RWPE2 (cell line): ENCODE measurements at regions not wholly inside any gene's neighbourhood (a gene's known extent, or its start where the extent isn't known, plus 50 kb on each side); places are given as distances from the start of the nearest gene placed in this dataset.
"Not testable (repeated sequence)": the region's sequence is repeated elsewhere in the genome, so short reads cannot be mapped to it uniquely, and the experiment has no call there.

ENCODE experiments used
- ATAC-seq: fragments of 200-7000 bp; cut with Tn5 transposase; 3 replicates; pipeline ENCODE4 v1.9.1; 2021; ENCODE audit warnings: low read depth
- DNase-seq: peaks from one replicate; pipeline ENCODE4 v3.0.0-alpha.2; 2020; ENCODE audit warnings: low spot score
- H3K27ac ChIP-seq: fragments of 450-650 bp; 2 replicates; pipeline ENCODE4 v1.5.1; 2017; ENCODE audit warnings: mild to moderate bottlenecking; ENCODE audit not compliant: poor library complexity, severe bottlenecking
- H3K27me3 ChIP-seq: fragments of 250-450 bp; sonication (Bioruptor Pico); 2 replicates; pipeline ENCODE4 v1.5.1; 2021; ENCODE audit warnings: mild to moderate bottlenecking, moderate library complexity; ENCODE audit not compliant: insufficient read depth, poor library complexity, severe bottlenecking
- H3K36me3 ChIP-seq: fragments of 250-450 bp; sonication (Bioruptor Pico); 2 replicates; pipeline ENCODE4 v1.5.1; 2020; ENCODE audit warnings: low read depth, mild to moderate bottlenecking, moderate library complexity
- H3K4me1 ChIP-seq: fragments of 250-450 bp; sonication (Bioruptor Pico); 2 replicates; pipeline ENCODE4 v1.5.1; 2021; ENCODE audit warnings: mild to moderate bottlenecking, moderate library complexity; ENCODE audit not compliant: insufficient read depth, poor library complexity, severe bottlenecking
- H3K4me3 ChIP-seq: fragments of 250-450 bp; sonication (Bioruptor Pico); 2 replicates; pipeline ENCODE4 v1.5.1; 2021; ENCODE audit warnings: mild to moderate bottlenecking, moderate library complexity; ENCODE audit not compliant: severe bottlenecking
- H3K9me3 ChIP-seq: fragments of 250-450 bp; sonication (Bioruptor Pico); 2 replicates; pipeline ENCODE4 v1.5.1; 2021; ENCODE audit warnings: mild to moderate bottlenecking, moderate library complexity; ENCODE audit not compliant: severe bottlenecking
- TF ChIP-seq, protein P1 (sequence below): fragments of 450-650 bp; IDR thresholded peaks from one replicate; pipeline ENCODE4 v1.5.1; 2017; ENCODE audit warnings: mild to moderate bottlenecking, moderate library complexity; ENCODE audit not compliant: poor library complexity, severe bottlenecking

DNA sequence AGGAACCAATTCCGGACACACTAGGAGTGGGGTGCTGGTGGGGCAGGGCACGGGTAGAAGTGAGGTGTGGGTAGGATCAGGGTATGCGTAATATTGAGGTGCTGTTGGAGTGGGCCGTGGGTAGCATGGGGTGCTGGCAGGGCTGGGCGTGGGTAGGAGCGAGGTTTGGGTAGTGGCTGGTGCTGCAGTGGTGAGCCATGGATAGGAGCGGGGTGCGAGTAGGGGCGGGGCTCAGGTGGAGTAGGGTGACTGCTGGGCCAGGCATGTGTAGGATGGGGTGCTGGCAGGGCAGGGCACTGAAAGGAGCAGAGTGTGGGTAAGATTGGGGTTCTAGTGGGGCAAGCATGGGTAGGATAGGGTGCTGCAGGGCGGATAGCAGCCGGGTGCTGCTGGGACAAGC, 114.2 kb upstream of the DUSP22 start:
- DNase-seq = no peak
- no peaks in the 10 kb centered on the region for H3K36me3 ChIP-seq
- TF ChIP-seq, protein P1, sequence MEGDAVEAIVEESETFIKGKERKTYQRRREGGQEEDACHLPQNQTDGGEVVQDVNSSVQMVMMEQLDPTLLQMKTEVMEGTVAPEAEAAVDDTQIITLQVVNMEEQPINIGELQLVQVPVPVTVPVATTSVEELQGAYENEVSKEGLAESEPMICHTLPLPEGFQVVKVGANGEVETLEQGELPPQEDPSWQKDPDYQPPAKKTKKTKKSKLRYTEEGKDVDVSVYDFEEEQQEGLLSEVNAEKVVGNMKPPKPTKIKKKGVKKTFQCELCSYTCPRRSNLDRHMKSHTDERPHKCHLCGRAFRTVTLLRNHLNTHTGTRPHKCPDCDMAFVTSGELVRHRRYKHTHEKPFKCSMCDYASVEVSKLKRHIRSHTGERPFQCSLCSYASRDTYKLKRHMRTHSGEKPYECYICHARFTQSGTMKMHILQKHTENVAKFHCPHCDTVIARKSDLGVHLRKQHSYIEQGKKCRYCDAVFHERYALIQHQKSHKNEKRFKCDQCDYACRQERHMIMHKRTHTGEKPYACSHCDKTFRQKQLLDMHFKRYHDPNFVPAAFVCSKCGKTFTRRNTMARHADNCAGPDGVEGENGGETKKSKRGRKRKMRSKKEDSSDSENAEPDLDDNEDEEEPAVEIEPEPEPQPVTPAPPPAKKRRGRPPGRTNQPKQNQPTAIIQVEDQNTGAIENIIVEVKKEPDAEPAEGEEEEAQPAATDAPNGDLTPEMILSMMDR = no peak
- ATAC-seq = no peak
- H3K27ac ChIP-seq = no peak overlapping the region
- no peaks in the 10 kb centered on the region for H3K9me3 ChIP-seq
- H3K4me1 ChIP-seq = no peaks in the 10 kb centered on the region
- no peaks in the 10 kb centered on the region for H3K27me3 ChIP-seq
- H3K4me3 ChIP-seq = no peak overlapping the region

GRCh38 chr6:178929-179328, 113.4 kb upstream of the DUSP22 start:
- ATAC-seq, H3K36me3 ChIP-seq, H3K27ac ChIP-seq, DNase-seq, H3K27me3 ChIP-seq, H3K9me3 ChIP-seq, H3K4me3 ChIP-seq, H3K4me1 ChIP-seq: not testable (repeated sequence)

GRCh38 chr6:179340-179950, 112.8 kb upstream of the DUSP22 start:
- TF ChIP-seq, protein P1 = no peak
- ATAC-seq (no peak), DNase-seq (no peak)
- Histone ChIP-seq H3K4me3 (no peak overlapping the region), H3K4me1 (no peaks in the 10 kb centered on the region), H3K9me3 (no peaks in the 10 kb centered on the region), H3K27me3 (no peaks in the 10 kb centered on the region), H3K36me3 (no peaks in the 10 kb centered on the region), H3K27ac (no peak overlapping the region)

DNA sequence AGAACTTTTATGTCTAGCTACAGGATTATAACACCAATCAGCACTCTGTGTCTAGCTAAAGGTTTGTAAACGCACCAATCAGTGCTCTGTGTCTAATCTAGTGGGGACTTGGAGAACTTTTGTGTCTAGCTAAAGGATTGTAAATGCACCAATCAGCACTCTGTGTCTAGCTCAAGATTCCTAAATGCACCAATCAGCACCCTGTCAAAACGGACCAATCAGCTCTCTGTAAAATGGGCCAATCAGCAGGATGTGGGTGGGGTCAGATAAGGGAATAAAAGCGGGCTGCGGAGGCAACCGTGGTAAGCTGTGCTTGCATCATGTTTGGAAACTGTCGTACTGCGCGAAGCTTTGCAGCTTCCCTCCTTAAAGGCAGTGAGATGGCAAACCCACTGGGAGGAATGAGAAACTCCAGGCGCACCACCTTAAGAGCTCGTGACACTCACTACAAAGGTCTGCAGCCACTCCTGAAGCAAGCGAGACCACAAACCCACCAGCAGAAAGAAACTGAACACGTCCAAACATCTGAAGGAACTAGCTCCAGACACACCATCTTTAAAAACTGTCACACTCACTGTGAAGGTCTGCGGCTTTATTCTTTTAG, 112.1 kb upstream of the DUSP22 start:
- not testable (repeated sequence) for H3K27me3 ChIP-seq, H3K4me1 ChIP-seq, ATAC-seq, DNase-seq, H3K4me3 ChIP-seq, H3K9me3 ChIP-seq, H3K27ac ChIP-seq, H3K36me3 ChIP-seq

GRCh38 chr6:181049-181654, 111.1 kb upstream of the DUSP22 start:
- no peaks in the 10 kb centered on the region for H3K27me3 ChIP-seq
- H3K36me3 ChIP-seq = no peaks in the 10 kb centered on the region
- no peak for ATAC-seq
- no peak for DNase-seq
- no peak overlapping the region for H3K27ac ChIP-seq
- no peaks in the 10 kb centered on the region for H3K4me1 ChIP-seq
- no peaks in the 10 kb centered on the region for H3K9me3 ChIP-seq
- no peak overlapping the region for H3K4me3 ChIP-seq
- TF ChIP-seq, protein P1 = no peak

DNA sequence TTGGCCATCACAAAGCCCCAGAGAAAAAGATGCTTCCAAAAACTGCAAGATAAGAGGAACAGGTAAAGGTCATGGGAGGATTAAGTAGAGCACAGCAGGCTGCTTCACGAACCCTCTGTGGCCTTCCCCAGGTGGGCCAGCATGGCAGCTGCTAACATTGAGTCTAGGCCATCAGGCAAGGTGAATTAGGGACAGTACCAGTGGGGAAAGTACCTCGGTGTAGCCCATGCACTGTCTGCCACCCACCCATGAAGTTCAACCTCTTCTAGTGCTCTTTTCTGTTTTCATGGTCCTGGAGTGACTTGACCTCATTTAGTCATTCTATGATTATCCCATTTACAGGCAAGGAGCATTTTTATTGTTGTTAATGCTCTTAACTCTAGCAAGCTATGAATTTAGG, 108.6 kb upstream of the DUSP22 start:
- DNase-seq (no peak), ATAC-seq (no peak)
- H3K27me3 ChIP-seq = no peaks in the 10 kb centered on the region

More for the DNA sequence above, 108.6 kb upstream of the DUSP22 start:
- Histone ChIP-seq H3K36me3 (no peaks in the 10 kb centered on the region), H3K27ac (no peak overlapping the region), H3K4me3 (no peak overlapping the region), H3K4me1 (no peaks in the 10 kb centered on the region), H3K9me3 (no peaks in the 10 kb centered on the region)
- TF ChIP-seq, protein P1 = no peak
